IMR-90 (cell line): ENCODE measurements at regions not wholly inside any gene's neighbourhood (a gene's known extent, or its start where the extent isn't known, plus 50 kb on each side); places are given as distances from the start of the nearest gene placed in this dataset.

Source experiments
- ATAC-seq: fragments of 200-7000 bp; cut with Tn5 transposase; 2 replicates; pipeline ENCODE4 v1.9.1; 2020; ENCODE audit warnings: low read depth, mild to moderate bottlenecking, moderate library complexity
- BruUV-seq: library from RNA; stranded (reverse); fragments of 400-500 nt; replicated peaks from 2 replicates; lab custom pipeline; 2021; lab: Mats Ljungman, UMichigan
- CTCF ChIA-PET: fragments of 300-600 bp; formaldehyde crosslinking; extraction: SDS; loops from one replicate; lab custom pipeline; 2021; ENCODE audit warnings: antibody characterized with exemption; lab: Yijun Ruan, JAX
- POLR2A ChIA-PET: fragments of 300-600 bp; sonication (Branson Sonifier 250); formaldehyde crosslinking; loops from one replicate; lab custom pipeline; 2022; ENCODE audit warnings: antibody characterized with exemption; ENCODE audit not compliant: unreplicated experiment; lab: Charles Lee
- DNase-seq: peaks from one replicate; pipeline ENCODE4 v3.0.0; 2013
- H2AFZ ChIP-seq: replicated peaks from 2 replicates; pipeline ENCODE3; 2013; ENCODE audit warnings: low read length, mild to moderate bottlenecking; ENCODE audit not compliant: poor library complexity
- H2AK5ac ChIP-seq: 2 replicates; pipeline ENCODE4 v1.6.1; 2013; ENCODE audit warnings: low read depth, low read length, inconsistent platforms
- H2AK9ac ChIP-seq: replicated peaks from 2 replicates; pipeline ENCODE3; 2013; ENCODE audit warnings: mild to moderate bottlenecking, low read depth, low read length, moderate library complexity; ENCODE audit not compliant: poor library complexity
- H2BK120ac ChIP-seq: 2 replicates; pipeline ENCODE4 v1.6.1; 2013; ENCODE audit warnings: low read depth, low read length, inconsistent platforms
- H2BK15ac ChIP-seq: 3 replicates; pipeline ENCODE4 v1.6.1; 2013; ENCODE audit warnings: low read depth, low read length, inconsistent platforms
- H2BK20ac ChIP-seq: 2 replicates; pipeline ENCODE4 v1.6.1; 2013; ENCODE audit warnings: low read depth, mild to moderate bottlenecking, inconsistent platforms, low read length, moderate library complexity
- H2BK5ac ChIP-seq: 2 replicates; pipeline ENCODE4 v1.6.1; 2013; ENCODE audit warnings: mild to moderate bottlenecking, low read depth, low read length, inconsistent platforms; ENCODE audit not compliant: poor library complexity, severe bottlenecking
- H3K14ac ChIP-seq: replicated peaks from 2 replicates; pipeline ENCODE4 v1.6.1; 2013; ENCODE audit warnings: low read depth, low read length, inconsistent platforms
- H3K18ac ChIP-seq: 2 replicates; pipeline ENCODE4 v1.6.1; 2013; ENCODE audit warnings: low read depth, low read length, control low read depth
- H3K23ac ChIP-seq: 2 replicates; pipeline ENCODE4 v1.6.1; 2013; ENCODE audit warnings: low read depth, low read length, inconsistent platforms
- H3K27ac ChIP-seq: 2 replicates; pipeline ENCODE4 v1.5.1; 2013; ENCODE audit warnings: mild to moderate bottlenecking, control low read depth, low read length; ENCODE audit not compliant: insufficient read depth
- H3K27me3 ChIP-seq: 2 replicates; pipeline ENCODE4 v1.6.1; 2013; ENCODE audit warnings: low read length; ENCODE audit not compliant: control insufficient read depth, insufficient read depth
- H3K36me3 ChIP-seq: 2 replicates; pipeline ENCODE4 v1.6.1; 2013; ENCODE audit warnings: low read length, mixed read lengths; ENCODE audit not compliant: control insufficient read depth, insufficient read depth
- H3K4ac ChIP-seq: 2 replicates; pipeline ENCODE4 v1.6.1; 2013; ENCODE audit warnings: low read depth, low read length, inconsistent platforms
- H3K4me1 ChIP-seq: 2 replicates; pipeline ENCODE4 v1.6.1; 2013; ENCODE audit warnings: low read length, mixed read lengths; ENCODE audit not compliant: control insufficient read depth, insufficient read depth
- H3K4me2 ChIP-seq: 2 replicates; pipeline ENCODE4 v1.6.1; 2013; ENCODE audit warnings: low read depth, mild to moderate bottlenecking, control low read depth, low read length, moderate library complexity
- H3K4me3 ChIP-seq: 2 replicates; pipeline ENCODE4 v1.5.1; 2013; ENCODE audit warnings: low read depth, mild to moderate bottlenecking, control low read depth, low read length, moderate library complexity; ENCODE audit not compliant: insufficient read depth
- H3K56ac ChIP-seq: 2 replicates; pipeline ENCODE4 v1.6.1; 2013; ENCODE audit warnings: low read length, inconsistent platforms; ENCODE audit not compliant: insufficient read depth; ENCODE audit errors: extremely low read depth
- H3K79me1 ChIP-seq, 2 experiments: 2 replicates each; pipeline ENCODE4 v1.6.1; 2013; ENCODE audit warnings: low read length in 2 of 2, inconsistent platforms in 1 of 2, low read depth in 1 of 2
- H3K9ac ChIP-seq: 2 replicates; pipeline ENCODE4 v1.6.1; 2013; ENCODE audit warnings: low read depth, low read length, control low read depth
- H3K9me1 ChIP-seq: 2 replicates; pipeline ENCODE4 v1.6.1; 2013; ENCODE audit warnings: low read length, inconsistent platforms; ENCODE audit not compliant: insufficient read depth
- H3K9me3 ChIP-seq: 2 replicates; pipeline ENCODE4 v1.6.1; 2013; ENCODE audit warnings: low read length; ENCODE audit not compliant: control insufficient read depth, insufficient read depth
- H4K20me1 ChIP-seq: 2 replicates; pipeline ENCODE4 v1.6.1; 2013; ENCODE audit warnings: low read length, inconsistent platforms; ENCODE audit not compliant: insufficient read depth
- H4K5ac ChIP-seq: 2 replicates; pipeline ENCODE4 v1.6.1; 2013; ENCODE audit warnings: mild to moderate bottlenecking, low read depth, low read length, control low read depth
- H4K8ac ChIP-seq, 2 experiments: 2 replicates each; pipeline ENCODE4 v1.6.1; 2013; ENCODE audit warnings: low read depth in 2 of 2, low read length in 2 of 2, control low read depth in 1 of 2, inconsistent platforms in 1 of 2
- H4K91ac ChIP-seq: 2 replicates; pipeline ENCODE4 v1.6.1; 2013; ENCODE audit warnings: low read depth, low read length, inconsistent platforms; ENCODE audit not compliant: insufficient read depth
- SMC3 ChIP-seq: fragments of 150-350 bp; IDR thresholded peaks from 2 replicates; pipeline ENCODE4 v1.6.1; 2016; ENCODE audit warnings: low read depth, mild to moderate bottlenecking, antibody characterized with exemption, low read length, moderate library complexity
- WGBS, 2 experiments: methylation state at CpG; one replicate each; pipeline versions ENCODE4 v1.1.5 to v1.1.7; 2013; ENCODE audit warnings: missing lambda C conversion rate in 2 of 2; ENCODE audit not compliant: insufficient read length in 1 of 2; ENCODE audit errors: extremely low coverage in 2 of 2; 5-methylcytosine and 5-hydroxymethylcytosine counted together
- dilution Hi-C: fragments of 300-500 bp; cut with HindIII; formaldehyde crosslinking; loops from one replicate; pipeline ENCODE4 v1.14.3; 2018; ENCODE audit warnings: low sequenced_read_pairs; ENCODE audit not compliant: unreplicated experiment
- in situ Hi-C: fragments of 300-500 bp; cut with MboI; formaldehyde crosslinking; loops from 3 replicates; pipeline ENCODE4 v1.14.3; 2019; ENCODE audit warnings: low sequenced_read_pairs, inconsistent platforms, mixed read lengths
- intact Hi-C: fragments of 100-400 bp; cut with micrococcal nuclease; formaldehyde crosslinking; loops from 2 replicates; pipeline ENCODE4 v1.10.0; 2022

DNA sequence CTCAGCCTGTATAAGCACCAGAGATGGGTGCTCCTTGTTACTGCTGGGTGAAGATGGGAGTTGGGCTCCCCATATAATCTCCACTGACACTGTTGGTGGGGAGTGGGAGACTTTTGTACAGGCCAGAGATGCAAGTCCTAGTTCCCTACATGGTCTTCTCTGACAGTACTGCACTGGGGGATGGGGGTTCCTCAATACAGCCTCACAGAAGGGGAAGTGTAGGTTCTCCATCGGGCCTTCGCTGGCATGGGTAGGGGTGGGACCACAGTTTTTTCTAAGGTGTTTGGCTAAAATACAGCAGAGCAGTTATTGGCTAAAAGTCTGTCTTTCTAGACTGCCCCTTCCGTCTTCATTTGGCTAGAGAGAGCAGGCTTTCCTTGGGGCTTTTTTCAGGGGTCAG is 167.2 kb upstream of the SERP2 start:
- no peak overlapping the region for H3K4ac ChIP-seq
- H3K4me3 ChIP-seq: no peak overlapping the region
- H2BK120ac ChIP-seq: no peak overlapping the region
- in situ Hi-C loops: no loop called here
- ATAC-seq (no peak), DNase-seq (no peak)
- no peaks in the 10 kb centered on the region for H3K4me1 ChIP-seq
- no peaks in the 10 kb centered on the region for H4K20me1 ChIP-seq
- no peak for TF ChIP-seq SMC3
- no peak overlapping the region for H4K91ac ChIP-seq
- no peak overlapping the region for H3K9ac ChIP-seq
- H3K56ac ChIP-seq: no peak overlapping the region
- BruUV-seq: no TSS peak
- H3K79me1 ChIP-seq: no peaks in the 10 kb centered on the region
- H4K5ac ChIP-seq: no peak overlapping the region
- intact Hi-C loops: no loop called here
- H4K8ac ChIP-seq: no peak overlapping the region
- H2AK9ac ChIP-seq: no peak overlapping the region
- no CpG with 5 or more reads among the region's 3 CpGs for WGBS, 2 experiments
- H2AFZ ChIP-seq: no peak overlapping the region
- H3K9me1 ChIP-seq: no peaks in the 10 kb centered on the region
- H3K27ac ChIP-seq: no peak overlapping the region
- H3K18ac ChIP-seq: no peak overlapping the region
- ChIA-PET POLR2A (no interaction called here), CTCF (interaction anchor here (0.5 kb wide), 1 partner anchor 16 kb away, joined by 3 read pairs; no protein-coding TSS in a partner anchor)
- H2AK5ac ChIP-seq: no peak overlapping the region
- H3K36me3 ChIP-seq: no peaks in the 10 kb centered on the region
- no peak overlapping the region for H2BK20ac ChIP-seq
- H3K14ac ChIP-seq: no peak overlapping the region
- H3K4me2 ChIP-seq: no peak overlapping the region
- H2BK15ac ChIP-seq: no peak overlapping the region
- H3K27me3 ChIP-seq: peaks cover 7% of the 10 kb centered on the region; the same call in 1 of the 2 replicates
- H2BK5ac ChIP-seq: no peak overlapping the region
- dilution Hi-C loops: no loop called here
- no peak overlapping the region for H3K23ac ChIP-seq
- H3K9me3 ChIP-seq: peaks cover 11% of the 10 kb centered on the region
